ENCODE measurements at regions not wholly inside any gene's neighbourhood (a gene's known extent, or its start where the extent isn't known, plus 50 kb on each side); places are given as distances from the start of the nearest gene placed in this dataset.

DNA sequence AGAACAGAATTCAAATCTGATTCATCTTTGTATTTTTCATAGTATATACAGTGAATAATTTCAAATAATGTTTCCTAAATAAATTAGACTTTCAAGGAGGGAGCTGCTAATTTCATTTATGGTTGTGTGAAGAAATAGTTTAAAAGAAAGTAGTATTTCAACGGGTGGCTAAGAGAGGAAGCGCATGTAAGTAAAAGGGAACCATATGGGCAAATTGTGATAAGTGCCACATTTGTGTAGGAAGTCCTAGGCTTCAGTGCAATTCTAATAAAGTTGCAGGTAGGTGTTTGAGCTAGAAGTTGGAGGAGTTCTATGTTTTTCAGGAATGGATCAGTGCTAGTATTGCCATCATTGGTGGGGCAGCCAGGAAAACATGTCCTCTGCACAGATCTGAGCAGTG is 178.8 kb upstream of the PRDM1 start:
- DNase-seq (ENCODE audit: low spot score): no peak

DNA sequence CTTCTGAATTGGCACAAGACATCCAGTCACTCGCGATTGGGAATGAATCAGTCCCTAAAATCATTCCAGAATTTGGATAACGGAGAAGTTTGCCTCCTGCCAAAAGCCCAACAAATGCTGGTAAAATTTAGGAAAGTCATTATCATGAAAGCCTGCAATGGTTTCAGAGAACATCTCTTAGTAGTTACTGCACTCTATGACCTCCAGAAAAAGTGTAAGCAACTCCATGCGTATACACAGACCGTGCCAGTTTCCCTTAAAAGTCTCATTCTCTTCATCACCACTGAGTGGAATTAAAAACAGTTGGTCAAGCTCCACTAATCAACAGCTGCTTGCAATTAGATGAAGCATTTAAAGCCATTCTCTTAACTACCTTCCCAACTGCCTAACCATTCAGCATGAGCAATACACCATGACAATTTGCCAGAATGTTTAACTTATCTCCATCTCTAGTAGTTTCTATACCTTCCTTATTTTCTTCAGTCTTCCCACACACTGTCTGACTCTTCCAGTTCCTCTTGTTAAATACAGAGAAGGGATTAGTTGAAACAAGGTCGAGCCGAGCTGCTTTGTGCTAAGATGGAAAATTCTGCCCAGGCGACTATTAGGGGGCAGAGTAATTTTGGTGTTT is 183.6 kb upstream of the PRDM1 start:
- no peak for DNase-seq (ENCODE audit: low spot score)

DNA sequence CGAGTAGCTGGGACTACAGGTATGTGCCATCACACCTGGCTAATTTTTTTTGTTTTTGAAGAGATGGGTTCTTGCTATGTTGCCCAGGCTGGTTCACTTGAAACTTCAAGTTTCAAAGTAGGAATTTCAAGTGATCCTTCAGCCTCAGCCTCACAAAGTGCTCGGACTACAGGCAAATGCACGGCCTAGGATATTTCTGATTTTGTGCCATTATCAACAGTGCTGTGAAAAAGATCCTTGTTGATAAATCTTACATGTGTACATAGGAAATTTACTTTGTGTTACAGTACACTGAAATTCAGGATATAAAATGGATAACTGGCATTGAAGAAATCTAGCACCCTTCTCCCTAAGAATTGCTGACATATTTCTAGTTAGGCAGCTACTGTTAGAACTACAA is 184.6 kb upstream of the PRDM1 start:
- no peak for DNase-seq (ENCODE audit: low spot score)

DNA sequence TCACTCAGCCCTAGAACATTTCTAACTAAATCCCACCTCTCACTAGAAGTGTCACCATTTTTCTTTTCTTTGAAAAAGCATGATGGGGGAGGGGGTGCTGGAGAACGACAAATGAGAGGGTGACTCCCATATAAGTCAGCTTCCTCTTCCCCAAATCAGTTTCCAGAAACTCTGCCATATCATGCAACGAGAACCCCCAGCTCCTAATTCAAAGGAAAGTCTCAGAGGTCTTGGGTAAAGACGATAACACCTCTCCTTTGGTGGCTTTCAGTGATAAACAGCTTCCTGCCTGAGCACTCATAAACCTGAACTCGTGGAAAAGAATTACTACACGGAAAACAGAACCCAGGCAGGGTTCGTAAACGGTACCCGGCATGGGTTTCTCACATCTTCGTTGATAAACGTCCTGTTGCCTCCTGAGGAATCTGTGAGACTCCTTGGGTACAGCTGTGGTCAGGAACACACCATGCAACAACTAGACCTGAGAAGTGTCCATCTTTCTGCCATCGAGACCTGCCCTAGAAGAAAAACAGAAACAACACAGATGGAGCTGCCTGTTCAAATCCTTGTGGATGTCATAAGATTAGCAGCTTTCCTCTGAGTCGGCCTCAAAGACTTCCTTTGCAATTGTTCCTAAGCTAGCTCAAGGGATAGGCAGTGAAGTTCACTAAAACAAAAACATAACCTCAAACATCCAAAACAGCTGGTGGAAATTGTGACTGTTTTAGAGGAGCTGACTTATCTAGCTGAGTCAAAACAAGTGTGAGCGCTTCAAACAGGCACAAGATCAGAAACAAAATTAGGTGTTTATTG is 185.8 kb upstream of the PRDM1 start:
- peak; percentile 87 for DNase-seq (ENCODE audit: low spot score)

DNA sequence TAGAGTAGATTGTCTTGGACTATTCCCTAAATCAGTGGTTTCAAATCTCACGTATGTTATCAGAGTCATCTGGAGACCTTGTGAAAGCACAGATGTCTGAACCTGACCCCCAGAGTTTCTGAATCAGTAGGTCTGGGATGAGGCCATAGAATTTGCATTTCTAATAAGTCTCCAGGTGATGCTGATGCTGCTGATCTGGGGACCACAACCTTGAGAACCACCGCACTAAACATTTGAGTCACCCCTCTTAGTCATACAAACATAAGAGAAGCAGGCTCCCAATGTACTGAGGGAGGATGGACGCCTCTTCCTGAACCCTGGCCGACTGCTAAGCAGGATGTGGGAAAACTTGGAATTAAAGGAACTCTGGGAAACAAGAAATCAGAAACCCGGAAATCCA is 187.8 kb upstream of the PRDM1 start:
- DNase-seq (ENCODE audit: low spot score): peak; percentile 83

DNA sequence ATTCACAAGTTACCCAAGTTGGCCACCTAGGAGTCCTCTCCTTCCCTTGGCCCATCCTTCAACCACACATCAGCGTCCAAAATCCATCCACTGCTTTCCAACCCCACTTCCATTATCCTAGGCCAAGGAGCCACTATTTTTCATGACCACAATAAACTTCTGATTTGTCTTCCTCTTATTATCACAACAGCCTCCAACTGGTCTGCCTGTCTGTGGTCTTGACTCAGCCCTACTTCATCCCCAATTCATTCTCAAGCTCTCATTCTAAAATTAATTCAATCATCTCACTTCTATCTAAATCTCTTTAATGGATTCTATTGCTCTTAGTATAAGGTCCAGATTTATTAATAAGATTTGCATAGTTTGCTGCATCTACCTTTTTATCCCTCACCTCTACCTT is 189.0 kb upstream of the PRDM1 start:
- DNase-seq (ENCODE audit: low spot score): no peak

DNA sequence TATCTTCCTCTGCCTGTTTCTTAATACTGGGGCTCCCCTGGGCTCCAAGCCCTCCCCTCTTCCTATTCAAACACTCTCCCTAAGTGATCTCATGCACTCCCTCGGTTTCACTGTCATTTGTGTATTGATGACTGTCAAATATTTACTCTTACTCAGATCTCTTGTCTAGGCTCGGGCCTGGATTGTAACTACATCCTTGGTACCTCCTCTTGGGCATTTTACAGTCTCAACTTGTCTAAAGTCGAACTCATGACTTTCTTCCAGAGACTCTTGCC is 189.4 kb upstream of the PRDM1 start:
- DNase-seq (ENCODE audit: low spot score): no peak

DNA sequence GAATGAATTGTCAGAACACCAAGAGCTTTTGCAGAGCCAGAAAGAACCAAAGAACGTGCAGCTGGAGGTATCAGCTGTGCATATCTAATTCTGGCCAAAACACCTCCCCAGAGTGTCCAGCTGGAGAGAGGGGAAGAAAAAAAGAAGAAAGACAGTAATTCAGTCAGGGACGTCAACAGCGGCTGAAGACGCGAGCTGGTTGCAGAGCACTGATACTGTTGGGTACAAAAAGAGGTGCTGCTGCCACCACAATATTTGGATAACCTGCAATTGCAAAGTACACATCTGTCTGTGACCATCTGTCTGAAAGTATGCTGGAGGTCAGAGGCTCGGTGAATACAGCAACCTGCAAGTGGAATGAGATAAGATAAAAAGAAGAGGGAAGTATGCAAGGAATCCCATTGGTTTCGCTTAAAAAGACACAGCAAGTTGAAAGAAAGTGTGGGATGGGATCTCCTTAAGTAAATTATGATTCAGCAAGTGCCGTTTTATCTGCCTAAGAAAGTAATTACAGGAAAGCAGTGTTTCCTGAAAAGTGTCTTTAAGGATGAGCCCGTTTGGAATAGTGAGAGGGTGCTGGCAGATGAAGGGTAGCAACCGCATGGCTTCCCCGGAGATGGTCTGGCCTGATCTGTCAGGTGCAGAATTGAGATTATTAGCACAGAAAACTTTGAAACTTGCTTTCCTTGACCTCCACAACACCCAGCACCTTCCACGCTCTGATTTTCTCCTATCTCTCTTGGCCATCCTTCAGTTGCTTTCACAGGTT is 189.9 kb upstream of the PRDM1 start:
- DNase-seq (ENCODE audit: low spot score): no peak

DNA sequence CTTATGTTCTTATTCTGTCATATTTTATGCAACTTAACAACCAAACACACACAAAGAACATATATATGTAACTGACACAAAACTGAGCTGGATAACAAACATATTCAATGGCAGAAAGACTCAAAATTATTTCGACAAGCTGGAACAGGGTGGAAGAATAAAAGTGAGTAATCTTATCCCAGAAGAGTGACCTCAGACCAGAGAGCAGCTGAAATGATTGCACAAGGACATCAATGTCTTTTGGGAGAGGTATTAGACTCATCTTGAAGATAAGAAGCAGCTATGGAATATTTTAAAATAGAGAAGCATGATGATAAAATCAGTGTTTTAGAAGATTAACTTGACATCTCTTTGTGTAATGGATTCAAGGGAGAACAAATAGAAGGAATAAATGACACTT is 191.6 kb upstream of the PRDM1 start:
- DNase-seq (ENCODE audit: low spot score): no peak

DNA sequence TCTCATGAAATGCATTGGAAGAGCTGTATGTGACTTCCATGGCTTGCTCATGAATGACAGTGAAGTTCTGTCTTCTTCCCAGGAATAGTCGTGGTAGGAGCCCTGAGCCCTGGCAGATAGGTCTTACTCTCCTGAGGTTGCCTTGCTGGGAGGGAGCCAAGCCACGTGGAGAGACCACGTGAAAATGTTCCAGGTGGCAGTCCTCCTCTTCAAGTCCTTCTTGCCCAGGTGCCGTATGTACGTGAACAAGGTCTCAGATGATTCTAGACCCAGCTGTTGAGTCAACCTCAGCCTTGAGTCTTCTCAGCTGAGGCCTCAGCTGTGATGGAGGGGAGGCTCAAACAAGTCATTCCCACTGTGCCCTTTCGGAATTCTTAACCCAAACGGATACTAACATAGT is 192.4 kb upstream of the PRDM1 start:
- no peak for DNase-seq (ENCODE audit: low spot score)

DNA sequence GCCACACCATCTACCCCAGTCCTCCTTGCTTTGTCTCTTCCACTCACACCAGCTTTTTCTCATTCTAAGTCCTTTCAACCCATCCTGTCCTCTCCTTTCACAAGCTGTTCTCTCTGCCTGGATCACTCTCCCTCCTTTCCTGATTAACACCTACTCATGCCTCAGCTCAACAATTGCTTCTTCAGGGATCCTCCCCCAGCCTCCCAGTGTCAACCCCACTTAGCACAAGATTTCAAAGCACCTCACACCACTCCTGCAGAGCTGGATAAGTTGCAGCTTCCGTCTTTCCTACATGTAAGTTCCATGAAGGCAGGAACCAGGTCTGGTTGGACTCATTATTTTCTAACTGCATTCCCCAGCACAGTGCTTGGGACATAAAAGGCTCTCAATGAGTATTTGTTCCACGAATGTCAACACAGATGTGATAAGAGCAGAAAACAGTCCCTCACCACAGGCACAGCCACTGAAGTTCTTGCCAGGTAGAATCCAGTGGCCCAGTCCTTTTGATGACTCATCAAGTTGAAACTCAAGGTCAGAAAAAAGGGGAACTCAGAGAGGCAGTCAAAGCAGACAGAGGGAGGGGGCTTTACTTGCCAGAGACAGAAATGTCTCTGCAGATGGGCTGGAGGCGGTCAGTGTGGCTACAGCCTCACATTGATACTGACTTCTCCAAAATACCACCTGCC is 193.4 kb upstream of the PRDM1 start:
- DNase-seq (ENCODE audit: low spot score): no peak

DNA sequence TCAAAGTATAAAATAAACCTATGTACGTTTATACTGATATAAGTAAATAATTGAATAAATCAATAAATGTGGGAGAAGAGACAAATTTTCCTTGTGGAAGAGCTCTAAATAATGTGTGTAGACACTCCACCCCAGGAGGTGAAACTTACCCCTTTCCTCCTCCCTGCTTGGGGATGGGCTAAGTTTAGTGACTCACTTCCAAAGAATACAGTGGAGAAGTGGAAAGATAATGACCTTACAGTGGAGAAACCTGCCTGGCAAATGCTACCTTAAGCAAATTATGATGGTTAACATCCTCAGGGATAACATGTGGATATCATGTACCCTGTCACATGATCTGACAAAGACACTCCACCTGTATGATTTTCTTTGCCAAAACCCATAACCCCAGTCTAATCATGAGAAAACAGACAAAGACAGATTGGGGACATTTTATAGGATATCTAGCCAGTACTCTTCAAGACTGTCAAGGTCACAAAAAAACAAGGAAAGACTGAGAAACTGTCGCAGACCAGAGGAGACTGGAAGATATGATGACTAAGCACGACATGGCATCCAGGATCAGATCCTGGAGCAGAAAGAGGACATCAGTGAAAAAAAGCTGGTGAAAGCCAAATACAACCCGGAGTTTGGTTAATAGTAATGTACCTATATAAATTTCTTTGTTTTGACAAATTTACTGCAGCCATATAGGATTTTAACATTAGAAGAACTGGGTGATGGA is 195.5 kb upstream of the PRDM1 start:
- no peak for DNase-seq (ENCODE audit: low spot score)

DNA sequence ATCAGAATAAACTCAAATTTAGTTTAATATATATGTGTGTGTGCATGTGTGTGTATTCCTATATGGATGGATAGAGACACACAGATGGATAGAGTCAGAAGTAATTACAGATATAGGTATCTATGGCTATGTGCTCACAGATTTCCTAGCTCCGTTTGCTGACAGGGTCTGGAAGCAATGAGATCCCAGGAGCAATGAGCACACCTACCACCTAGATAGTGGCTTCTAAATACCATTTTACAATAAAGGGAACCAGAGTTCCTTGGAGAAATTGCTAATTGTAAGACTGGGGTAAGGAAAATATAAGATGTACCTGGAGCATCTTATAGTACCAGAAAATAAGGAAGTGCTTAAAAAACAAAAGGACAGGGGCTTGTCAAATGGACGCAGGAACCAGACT is 196.2 kb upstream of the PRDM1 start:
- DNase-seq (ENCODE audit: low spot score): no peak

DNA sequence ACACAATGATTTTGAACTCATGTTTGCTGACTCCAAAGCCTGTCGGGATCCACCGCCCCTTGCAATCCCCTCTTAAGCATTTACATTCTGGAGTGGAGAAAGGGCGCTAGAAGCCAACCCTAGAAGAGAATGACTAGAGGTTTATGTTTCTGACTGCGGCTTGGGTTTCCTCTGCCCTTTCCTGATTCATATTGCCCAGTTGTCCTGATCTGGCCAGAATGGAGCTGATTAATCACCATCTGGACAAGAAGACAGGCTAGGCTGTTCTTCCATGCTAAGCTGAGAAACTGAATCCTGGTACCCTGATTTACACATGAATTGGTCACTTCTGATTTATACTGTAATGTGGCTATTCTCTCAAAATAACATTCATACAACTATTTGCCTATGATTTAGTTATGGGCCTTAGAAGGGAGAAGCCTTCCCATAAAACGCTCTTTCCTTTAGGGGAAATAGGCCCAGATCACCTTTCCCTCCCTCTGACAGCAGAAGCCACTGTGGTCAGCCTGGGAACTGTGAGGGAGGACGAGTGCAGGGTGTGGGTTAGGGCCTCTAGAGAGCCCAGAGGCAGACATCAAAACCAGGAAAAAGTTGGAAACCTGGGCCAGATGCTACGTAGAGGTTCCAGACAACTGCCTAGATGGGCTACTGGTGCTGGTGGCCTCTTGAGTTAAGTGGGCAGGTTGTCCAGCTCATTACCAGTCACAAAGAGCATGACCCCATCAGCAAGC is 199.2 kb upstream of the PRDM1 start:
- no peak for DNase-seq (ENCODE audit: low spot score)

DNA sequence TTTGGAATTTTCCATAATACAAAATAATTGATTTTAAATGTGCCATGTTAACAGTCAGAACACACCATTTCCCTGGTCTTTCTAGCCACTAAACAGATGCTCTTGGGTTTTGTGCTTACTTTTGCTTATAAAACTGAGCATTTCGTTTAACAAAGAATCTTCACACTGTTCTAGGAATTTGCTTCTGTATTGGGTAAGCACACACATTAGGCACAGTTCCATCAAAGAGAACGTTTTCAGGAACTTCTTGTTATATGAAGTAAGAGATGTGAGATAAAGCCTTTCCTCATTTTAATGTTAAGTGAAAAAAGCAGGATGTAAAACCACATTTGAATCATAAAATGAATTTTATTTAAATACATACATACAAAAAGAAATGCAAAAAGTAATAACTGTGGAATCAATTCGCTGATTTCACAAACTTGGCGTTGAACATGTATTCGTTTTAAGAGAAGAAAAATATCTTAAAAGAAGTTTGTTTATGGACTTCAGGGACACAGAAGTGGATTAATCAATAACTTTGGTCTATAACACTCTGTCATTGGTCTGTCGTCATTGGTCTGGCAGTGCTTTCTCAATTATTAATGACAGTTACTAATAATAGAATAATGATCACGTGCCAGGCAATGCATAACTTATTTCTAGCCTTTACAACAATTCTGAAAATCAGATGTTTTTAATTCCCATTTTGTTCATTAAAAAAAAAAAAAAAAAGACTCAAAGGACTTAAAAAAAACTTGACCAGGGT is 199.9 kb upstream of the PRDM1 start:
- no peak for DNase-seq (ENCODE audit: low spot score)

DNA sequence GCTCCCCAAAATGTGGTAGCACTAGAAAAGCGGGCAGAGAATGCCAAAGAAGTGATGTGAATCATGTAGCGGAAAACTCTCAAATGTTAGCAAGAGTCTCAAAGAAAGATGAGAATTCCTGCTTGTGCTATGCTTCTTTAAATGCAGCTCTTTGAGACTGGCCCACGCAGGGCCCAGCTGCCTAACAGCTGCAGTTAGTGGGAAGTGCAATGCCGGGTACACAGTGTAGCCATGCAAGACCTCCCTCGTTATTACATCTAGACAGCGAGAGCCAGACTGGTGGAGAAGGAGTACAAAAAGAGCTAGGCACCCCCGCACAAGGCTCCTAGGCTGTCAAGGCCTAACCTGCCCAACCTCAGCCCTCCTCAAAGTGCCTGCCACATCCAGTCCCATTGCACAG is 201.7 kb upstream of the PRDM1 start:
- no peak for DNase-seq (ENCODE audit: low spot score)

DNA sequence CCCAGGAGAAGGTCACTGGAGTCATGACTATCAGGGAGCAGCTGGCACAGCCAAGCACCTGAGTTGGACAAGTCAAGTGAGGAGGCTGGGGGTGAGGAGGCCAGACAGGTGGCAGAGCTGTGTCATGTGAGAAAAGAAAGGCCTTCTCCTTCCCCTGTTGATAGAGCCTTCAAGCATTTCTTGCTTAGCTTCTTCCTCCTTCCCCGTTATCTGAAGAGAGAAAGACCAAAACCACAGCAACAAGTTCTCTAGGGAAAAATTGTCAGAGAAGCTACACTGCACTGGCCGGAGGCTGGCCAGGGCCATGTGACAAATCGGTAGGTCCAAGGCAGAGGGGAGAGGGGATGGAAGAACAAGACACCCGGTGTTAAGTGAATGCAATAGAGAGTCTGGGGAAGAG is 202.1 kb upstream of the PRDM1 start:
- DNase-seq (ENCODE audit: low spot score): no peak

DNA sequence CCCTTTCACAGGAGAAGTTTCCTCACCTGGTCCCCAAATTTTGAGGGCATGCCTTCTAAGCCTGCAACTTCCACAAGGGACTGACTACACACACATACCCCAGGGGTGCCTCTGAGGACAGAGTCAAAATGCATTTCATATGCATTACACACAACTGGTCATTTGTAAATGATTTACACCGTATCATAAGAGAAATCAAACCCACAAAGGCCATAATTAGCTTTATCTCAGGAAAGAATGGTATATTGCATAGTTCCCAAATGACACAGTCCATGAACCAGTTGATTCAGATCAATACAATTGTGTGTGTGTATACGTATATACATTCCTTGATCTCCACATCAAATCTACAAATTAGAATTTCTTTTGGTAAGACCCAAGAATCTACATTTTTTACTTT is 203.3 kb upstream of the PRDM1 start:
- no peak for DNase-seq (ENCODE audit: low spot score)

DNA sequence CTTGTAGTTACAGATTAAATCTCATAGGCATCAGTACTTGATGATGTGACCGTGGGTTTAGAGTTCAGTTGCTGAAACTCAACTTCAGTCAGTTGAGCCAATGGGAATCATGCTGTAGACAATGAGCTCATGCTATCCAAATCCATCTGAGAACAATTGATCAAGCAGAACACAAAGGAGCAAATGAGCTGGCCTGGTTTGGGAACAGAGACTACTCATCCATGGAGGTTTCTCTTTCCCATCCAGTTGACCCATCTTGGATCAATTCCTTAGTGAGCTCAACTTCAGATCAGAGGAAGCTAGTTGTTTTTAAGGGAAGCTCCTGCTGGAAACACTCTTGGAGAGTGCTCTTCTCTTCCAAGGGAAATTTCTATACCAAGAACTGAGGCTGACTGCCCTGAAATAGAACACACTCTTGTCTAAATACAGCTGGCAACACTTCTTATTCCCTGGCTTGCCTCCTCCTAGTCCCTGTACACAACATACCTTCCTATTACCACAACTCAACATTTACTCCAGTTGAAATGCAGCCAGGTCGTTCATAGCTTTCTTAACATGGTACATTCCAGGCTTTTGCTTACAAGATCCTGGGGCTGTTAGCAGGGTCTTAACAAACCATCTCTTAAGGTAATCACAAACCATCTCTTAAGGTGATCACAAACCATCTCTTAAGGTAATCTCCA is 203.9 kb upstream of the PRDM1 start:
- DNase-seq (ENCODE audit: low spot score): no peak

DNA sequence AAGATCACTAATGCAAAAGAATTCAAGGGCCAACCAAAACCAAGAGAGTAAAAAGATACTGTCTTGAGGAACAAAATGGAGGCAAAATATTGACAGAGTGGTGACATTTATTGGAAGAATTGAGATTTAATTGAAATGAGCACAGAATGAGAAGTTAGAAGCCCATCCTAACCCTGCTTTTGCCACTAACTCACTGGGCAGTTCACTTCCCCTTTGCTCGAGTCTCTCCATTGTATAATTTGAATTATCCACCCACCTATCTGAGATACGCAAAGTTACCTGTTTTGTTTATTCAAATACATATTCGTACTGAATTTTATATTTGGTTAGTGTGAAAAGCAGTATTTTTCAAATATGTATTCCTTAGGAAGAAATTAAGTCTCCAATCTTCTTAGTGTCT is 204.5 kb upstream of the PRDM1 start:
- DNase-seq (ENCODE audit: low spot score): no peak
